Tibial artery (tissue), 4 donors: ENCODE measurements at regions not wholly inside any gene's neighbourhood (a gene's known extent, or its start where the extent isn't known, plus 50 kb on each side); places are given as distances from the start of the nearest gene placed in this dataset.
A peak's percentile ranks its signal among the peaks of the same experiment; 100 is the strongest.

ENCODE experiments used
- DNase-seq, 2 donors: peaks; one replicate each; pipeline ENCODE4 v3.0.0-alpha.2; 2019
- H3K27ac ChIP-seq, 2 donors: fragments of 200-600 bp; sonication (generic) in 1 of 2; 1 replicate in 1 of 2; 2 replicates in 1 of 2; pipeline ENCODE4 v1.5.1; 2018 to 2019; ENCODE audit warnings: mild to moderate bottlenecking in 1 of 2
- H3K27me3 ChIP-seq, 2 donors: fragments of 200-600 bp; sonication (generic) in 1 of 2; one replicate each; pipeline versions ENCODE4 v1.5.1 to v1.6.0; 2016 to 2019
- H3K36me3 ChIP-seq, 3 donors: fragments of 200-600 bp; sonication (generic) in 2 of 3; one replicate each; pipeline ENCODE4 v1.5.1; 2016 to 2019; ENCODE audit warnings: mild to moderate bottlenecking in 2 of 3
- H3K4me1 ChIP-seq, 4 donors: fragments of 200-600 bp; sonication (generic) in 2 of 4; 1 replicate in 3 of 4; 2 replicates in 1 of 4; pipeline ENCODE4 v1.5.1; 2016 to 2019
- H3K4me3 ChIP-seq, 2 donors: fragments of 200-600 bp; sonication (generic) in 1 of 2; 1 replicate in 1 of 2; 2 replicates in 1 of 2; pipeline ENCODE4 v1.5.1; 2018 to 2019; ENCODE audit warnings: mild to moderate bottlenecking in 2 of 2
- H3K9me3 ChIP-seq, 3 donors: fragments of 200-600 bp; sonication (generic) in 1 of 3; one replicate each; pipeline ENCODE4 v1.5.1; 2016 to 2019
- CTCF ChIP-seq, 2 experiments: fragments of 200-600 bp in 1 of 2; fragments of 450-650 bp in 1 of 2; IDR thresholded peaks; one replicate each; pipeline ENCODE4 v1.5.1; 2017 to 2019; ENCODE audit warnings: antibody characterized with exemption in 2 of 2, mild to moderate bottlenecking in 1 of 2, moderate library complexity in 1 of 2
- intact Hi-C: fragments of 100-400 bp; cut with DNase I; formaldehyde crosslinking; loops from one replicate; pipeline ENCODE4 v1.15.0; 2023; ENCODE audit warnings: low total_unique reads

GRCh38 chr5:86671536-86671935 lies 53.8 kb downstream of the COX7C start:
- H3K27me3 ChIP-seq: no peaks in the 10 kb centered on the region
- no peak for DNase-seq
- no peaks in the 10 kb centered on the region for H3K36me3 ChIP-seq
- no peak overlapping the region for H3K27ac ChIP-seq
- no peak overlapping the region for H3K4me3 ChIP-seq
- intact Hi-C loops: no loop called here
- peaks cover 0 to 4% (median 0%) of the 10 kb centered on the region in 4 donors for H3K4me1 ChIP-seq
- no peak for TF ChIP-seq CTCF (IDR thresholded peaks at IDR 0.05)
- H3K9me3 ChIP-seq: no peaks in the 10 kb centered on the region

GRCh38 chr5:86674069-86674468 lies 56.3 kb downstream of the COX7C start:
- H3K4me3 ChIP-seq: no peak overlapping the region
- no peaks in the 10 kb centered on the region for H3K36me3 ChIP-seq
- DNase-seq: no peak
- no peaks in the 10 kb centered on the region for H3K27me3 ChIP-seq
- intact Hi-C loops: no loop called here
- H3K4me1 ChIP-seq: peaks cover 0 to 9% (median 2%) of the 10 kb centered on the region in 4 donors
- TF ChIP-seq CTCF (IDR thresholded peaks at IDR 0.05): no peak
- H3K27ac ChIP-seq: no peak overlapping the region
- no peaks in the 10 kb centered on the region for H3K9me3 ChIP-seq

GRCh38 chr5:86675311-86675710 lies 57.6 kb downstream of the COX7C start:
- DNase-seq: no peak
- peaks cover 0 to 17% (median 2%) of the 10 kb centered on the region in 4 donors for H3K4me1 ChIP-seq
- H3K27me3 ChIP-seq: no peaks in the 10 kb centered on the region
- no peak for TF ChIP-seq CTCF (IDR thresholded peaks at IDR 0.05)
- intact Hi-C loops: no loop called here
- H3K9me3 ChIP-seq: no peaks in the 10 kb centered on the region
- no peaks in the 10 kb centered on the region for H3K36me3 ChIP-seq
- H3K27ac ChIP-seq: no peak overlapping the region
- no peak overlapping the region for H3K4me3 ChIP-seq

- intact Hi-C loops: no loop called here
Observed at GRCh38 chr5:86679529-86679928, 61.8 kb downstream of the COX7C start.

GRCh38 chr5:86679949-86680348 lies 62.2 kb downstream of the COX7C start:
- H3K4me1 ChIP-seq: peaks cover 0 to 20% (median 2%) of the 10 kb centered on the region in 4 donors
- H3K27ac ChIP-seq: peak overlapping the region; percentile 57 to 67
- TF ChIP-seq CTCF (IDR thresholded peaks at IDR 0.05): no peak

More at GRCh38 chr5:86679529-86679928, 61.8 kb downstream of the COX7C start:
- no peaks in the 10 kb centered on the region for H3K36me3 ChIP-seq
- H3K4me1 ChIP-seq: peaks cover 0 to 20% (median 2%) of the 10 kb centered on the region in 4 donors
- no peaks in the 10 kb centered on the region for H3K9me3 ChIP-seq
- peak; percentile 68 to 80 for TF ChIP-seq CTCF (IDR thresholded peaks at IDR 0.05)
- H3K27me3 ChIP-seq: no peaks in the 10 kb centered on the region
- DNase-seq: peak; percentile 48 to 68
- H3K27ac ChIP-seq: peak overlapping the region; percentile 57 to 67
- no peak overlapping the region for H3K4me3 ChIP-seq

GRCh38 chr5:86684222-86684621 lies 66.5 kb downstream of the COX7C start:
- intact Hi-C loops: no loop called here
- H3K4me1 ChIP-seq: peaks cover 0 to 9% (median 0%) of the 10 kb centered on the region in 4 donors
- H3K36me3 ChIP-seq: no peaks in the 10 kb centered on the region
- no peak overlapping the region for H3K4me3 ChIP-seq
- H3K27ac ChIP-seq: no peak overlapping the region
- no peak for TF ChIP-seq CTCF (IDR thresholded peaks at IDR 0.05)
- DNase-seq: no peak
- H3K9me3 ChIP-seq: no peaks in the 10 kb centered on the region
- no peaks in the 10 kb centered on the region for H3K27me3 ChIP-seq

More at GRCh38 chr5:86679949-86680348, 62.2 kb downstream of the COX7C start:
- no peak for DNase-seq
- no peaks in the 10 kb centered on the region for H3K27me3 ChIP-seq
- H3K4me3 ChIP-seq: no peak overlapping the region
- intact Hi-C loops: no loop called here
- no peaks in the 10 kb centered on the region for H3K36me3 ChIP-seq
- H3K9me3 ChIP-seq: no peaks in the 10 kb centered on the region
